ENCODE measurements at regions not wholly inside any gene's neighbourhood (a gene's known extent, or its start where the extent isn't known, plus 50 kb on each side); places are given as distances from the start of the nearest gene placed in this dataset.

DNA sequence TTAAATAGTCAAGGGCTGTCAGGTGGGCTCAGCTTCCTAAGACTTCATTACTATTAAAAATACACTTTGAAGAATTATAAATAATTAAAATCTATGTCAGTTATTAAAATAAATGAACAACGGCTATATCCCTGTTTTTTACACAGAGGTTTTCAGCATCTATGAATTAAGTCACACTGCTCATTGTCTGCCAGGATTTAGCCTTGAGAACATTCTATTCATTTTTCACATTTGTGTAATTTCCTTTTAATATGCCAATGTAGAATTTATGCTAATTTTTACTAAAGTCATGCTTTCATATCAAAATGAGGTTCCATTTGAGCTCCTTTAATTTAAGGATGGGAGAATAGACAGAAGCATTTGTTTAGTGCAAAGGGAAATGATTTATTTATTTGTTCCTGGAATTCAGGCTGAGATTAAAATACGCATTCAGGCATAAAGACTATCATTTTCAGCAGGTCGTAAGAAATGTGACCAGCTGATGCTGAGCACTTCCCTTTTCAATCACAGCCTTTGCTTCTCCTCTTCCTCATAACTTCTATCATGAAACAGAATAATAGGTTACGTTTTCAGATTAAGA, 345.1 kb downstream of the MFSD1 start:
- Histone ChIP-seq H3K36me3 (no peaks in the 10 kb centered on the region), H3K9me3 (no peaks in the 10 kb centered on the region), H3K27me3 (ENCODE audit: low read depth) (no peaks in the 10 kb centered on the region), H3K4me1 (no peaks in the 10 kb centered on the region), H3K4me3 (no peak overlapping the region), H3K27ac (no peak overlapping the region)
- TF ChIP-seq, protein P1, sequence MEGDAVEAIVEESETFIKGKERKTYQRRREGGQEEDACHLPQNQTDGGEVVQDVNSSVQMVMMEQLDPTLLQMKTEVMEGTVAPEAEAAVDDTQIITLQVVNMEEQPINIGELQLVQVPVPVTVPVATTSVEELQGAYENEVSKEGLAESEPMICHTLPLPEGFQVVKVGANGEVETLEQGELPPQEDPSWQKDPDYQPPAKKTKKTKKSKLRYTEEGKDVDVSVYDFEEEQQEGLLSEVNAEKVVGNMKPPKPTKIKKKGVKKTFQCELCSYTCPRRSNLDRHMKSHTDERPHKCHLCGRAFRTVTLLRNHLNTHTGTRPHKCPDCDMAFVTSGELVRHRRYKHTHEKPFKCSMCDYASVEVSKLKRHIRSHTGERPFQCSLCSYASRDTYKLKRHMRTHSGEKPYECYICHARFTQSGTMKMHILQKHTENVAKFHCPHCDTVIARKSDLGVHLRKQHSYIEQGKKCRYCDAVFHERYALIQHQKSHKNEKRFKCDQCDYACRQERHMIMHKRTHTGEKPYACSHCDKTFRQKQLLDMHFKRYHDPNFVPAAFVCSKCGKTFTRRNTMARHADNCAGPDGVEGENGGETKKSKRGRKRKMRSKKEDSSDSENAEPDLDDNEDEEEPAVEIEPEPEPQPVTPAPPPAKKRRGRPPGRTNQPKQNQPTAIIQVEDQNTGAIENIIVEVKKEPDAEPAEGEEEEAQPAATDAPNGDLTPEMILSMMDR (IDR thresholded peaks at IDR 0.05): no peak
- DNase-seq (no peak), ATAC-seq (no peak)
- intact Hi-C loops (cut with DNase I): no loop called here

DNA sequence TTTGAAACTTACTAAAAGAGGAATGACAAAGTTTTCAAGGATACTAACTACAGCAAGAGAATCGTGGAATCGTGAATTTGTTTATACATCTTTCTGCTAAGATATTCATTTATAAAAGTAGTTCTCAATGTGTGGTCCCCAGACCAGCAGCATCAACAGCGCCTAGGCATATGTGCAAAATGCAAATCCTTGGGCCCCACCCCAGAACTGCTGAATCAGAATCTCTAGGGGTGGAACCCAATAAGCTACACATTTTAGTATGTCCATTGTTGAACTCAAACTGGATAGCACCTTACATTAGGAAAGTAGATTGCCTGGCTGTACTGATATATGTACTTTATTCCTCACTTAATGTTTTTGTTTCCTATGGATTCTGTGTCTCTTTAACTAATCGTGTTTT, 346.0 kb downstream of the MFSD1 start:
- TF ChIP-seq, protein P1 (IDR thresholded peaks at IDR 0.05): no peak
- DNase-seq (no peak), ATAC-seq (no peak)
- Histone ChIP-seq H3K9me3 (no peaks in the 10 kb centered on the region), H3K27me3 (ENCODE audit: low read depth) (no peaks in the 10 kb centered on the region), H3K27ac (no peak overlapping the region), H3K4me1 (no peaks in the 10 kb centered on the region), H3K4me3 (no peak overlapping the region), H3K36me3 (no peaks in the 10 kb centered on the region)
- intact Hi-C loops (cut with DNase I): no loop called here

DNA sequence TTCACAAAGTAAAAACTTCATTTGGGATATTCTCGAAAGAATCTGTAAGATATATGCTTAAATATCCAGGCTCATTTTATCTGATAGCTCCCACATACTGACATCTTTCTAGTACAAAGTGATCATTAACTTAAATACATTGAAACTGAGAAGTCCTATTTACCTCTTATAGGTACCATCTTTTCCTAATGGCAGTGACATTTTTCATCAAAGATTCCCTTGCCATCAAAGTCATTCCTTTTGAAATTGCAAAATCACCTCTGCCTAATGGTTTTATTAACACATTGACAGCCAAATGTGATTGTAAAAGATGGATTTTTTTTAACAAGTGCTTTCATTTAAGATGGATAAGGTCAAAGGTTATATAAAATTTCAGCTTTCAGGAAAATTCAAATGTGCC, 346.6 kb downstream of the MFSD1 start:
- Histone ChIP-seq H3K27me3 (ENCODE audit: low read depth) (no peaks in the 10 kb centered on the region), H3K36me3 (no peaks in the 10 kb centered on the region), H3K27ac (no peak overlapping the region), H3K4me3 (no peak overlapping the region), H3K9me3 (no peaks in the 10 kb centered on the region), H3K4me1 (no peaks in the 10 kb centered on the region)
- DNase-seq (no peak), ATAC-seq (no peak)
- TF ChIP-seq, protein P1 (IDR thresholded peaks at IDR 0.05): no peak
- intact Hi-C loops (cut with DNase I): no loop called here

DNA sequence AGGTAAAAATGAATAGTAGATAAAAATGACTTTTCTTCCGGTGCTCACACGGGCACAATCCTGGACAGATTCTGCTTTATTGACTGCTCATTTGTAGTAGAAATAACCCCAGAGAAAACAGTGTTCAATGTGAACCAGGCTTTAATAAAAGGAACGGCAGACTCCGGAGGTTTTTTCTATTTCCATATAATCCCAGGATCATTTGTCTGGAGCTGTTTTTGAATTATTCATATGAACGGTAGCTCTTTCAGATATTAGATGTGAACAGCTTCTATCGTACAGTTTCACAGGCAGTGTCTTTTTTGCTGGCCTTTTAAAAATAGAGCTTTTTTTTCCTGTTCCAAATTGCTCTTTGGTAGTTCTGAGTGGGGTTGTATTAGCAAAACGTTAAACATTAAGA, 347.3 kb downstream of the MFSD1 start:
- no peak overlapping the region for H3K4me3 ChIP-seq
- no peaks in the 10 kb centered on the region for H3K36me3 ChIP-seq
- no peaks in the 10 kb centered on the region for H3K9me3 ChIP-seq
- H3K4me1 ChIP-seq: no peaks in the 10 kb centered on the region
- TF ChIP-seq, protein P1 (IDR thresholded peaks at IDR 0.05): no peak
- ATAC-seq (no peak), DNase-seq (no peak)
- no peaks in the 10 kb centered on the region for H3K27me3 ChIP-seq (ENCODE audit: low read depth)
- H3K27ac ChIP-seq: no peak overlapping the region
- intact Hi-C loops (cut with DNase I): no loop called here

DNA sequence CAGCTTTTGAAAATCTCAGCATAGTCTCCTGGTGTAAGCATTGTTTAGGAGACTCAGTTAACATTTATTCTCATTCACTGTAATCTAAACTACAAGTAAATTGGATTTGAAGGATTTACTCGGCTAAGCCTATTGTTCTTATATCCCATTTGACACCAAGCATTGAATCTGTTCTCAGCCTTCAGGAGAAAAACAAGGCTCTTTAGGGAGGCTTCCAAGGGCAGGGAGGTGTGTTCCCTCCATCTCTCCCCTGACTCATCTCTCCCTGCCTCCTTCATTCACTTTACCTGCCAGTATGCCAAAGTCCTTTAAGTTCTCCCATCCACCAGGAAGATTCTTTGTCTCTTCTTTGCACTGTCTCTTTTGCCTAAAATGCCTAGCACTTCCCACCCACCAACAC, 347.8 kb downstream of the MFSD1 start:
- TF ChIP-seq, protein P1 (IDR thresholded peaks at IDR 0.05): no peak
- ATAC-seq: no peak
- no peak for DNase-seq
- H3K36me3 ChIP-seq: no peaks in the 10 kb centered on the region
- no peak overlapping the region for H3K27ac ChIP-seq
- H3K4me3 ChIP-seq: no peak overlapping the region
- H3K9me3 ChIP-seq: no peaks in the 10 kb centered on the region
- H3K27me3 ChIP-seq (ENCODE audit: low read depth): no peaks in the 10 kb centered on the region
- intact Hi-C loops (cut with DNase I): no loop called here
- no peaks in the 10 kb centered on the region for H3K4me1 ChIP-seq

DNA sequence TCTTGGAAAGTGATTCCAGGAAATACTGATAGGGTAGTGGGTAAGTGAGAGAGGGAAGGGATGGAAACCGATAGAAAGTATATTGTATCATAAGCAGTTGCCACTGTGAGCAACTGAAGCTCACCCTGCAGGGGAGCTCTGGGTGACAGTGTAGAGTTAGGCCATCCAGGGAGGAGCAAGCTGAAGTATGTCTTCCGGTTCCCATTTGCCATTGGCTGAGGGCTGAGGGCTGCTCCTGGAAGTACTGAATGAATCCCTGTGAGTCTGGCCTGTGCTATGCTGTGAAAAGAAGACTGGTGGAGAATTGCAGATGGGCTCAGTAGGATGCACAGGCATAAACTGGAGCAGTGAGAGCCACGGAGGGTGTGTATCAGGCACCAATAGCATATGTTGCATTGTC, 348.3 kb downstream of the MFSD1 start:
- no peak overlapping the region for H3K4me3 ChIP-seq
- H3K36me3 ChIP-seq: no peaks in the 10 kb centered on the region
- no peak overlapping the region for H3K27ac ChIP-seq
- H3K27me3 ChIP-seq (ENCODE audit: low read depth): no peaks in the 10 kb centered on the region
- ATAC-seq: peak in 1 of 2 donors; percentile 21
- no peaks in the 10 kb centered on the region for H3K4me1 ChIP-seq
- TF ChIP-seq, protein P1 (IDR thresholded peaks at IDR 0.05): no peak
- intact Hi-C loops (cut with DNase I): no loop called here
- no peak for DNase-seq
- H3K9me3 ChIP-seq: no peaks in the 10 kb centered on the region
